Gastroesophageal sphincter (tissue), 4 donors: ENCODE measurements at regions not wholly inside any gene's neighbourhood (a gene's known extent, or its start where the extent isn't known, plus 50 kb on each side); places are given as distances from the start of the nearest gene placed in this dataset.
A peak's percentile ranks its signal among the peaks of the same experiment; 100 is the strongest.

Experiments
- ATAC-seq: fragments of 150-250 bp; one replicate; pipeline ENCODE4 v1.9.1; 2016; ENCODE audit warnings: mild to moderate bottlenecking, moderate library complexity
- H3K27ac ChIP-seq, 4 donors: fragments of 200-600 bp; sonication (generic) in 3 of 4; 1 replicate in 3 of 4; 2 replicates in 1 of 4; pipeline ENCODE4 v1.5.1; 2016 to 2019
- H3K27me3 ChIP-seq: fragments of 200-600 bp; sonication (generic); one replicate; pipeline ENCODE4 v1.5.1; 2019
- H3K36me3 ChIP-seq, 2 donors: fragments of 200-600 bp; sonication (generic); one replicate each; pipeline ENCODE4 v1.5.1; 2019; ENCODE audit warnings: control low read depth in 1 of 2
- H3K4me1 ChIP-seq, 3 donors: fragments of 200-600 bp; sonication (generic); 1 replicate in 2 of 3; 2 replicates in 1 of 3; pipeline ENCODE4 v1.5.1; 2016 to 2019; ENCODE audit warnings: control low read depth in 2 of 3
- H3K4me3 ChIP-seq, 2 donors: fragments of 200-600 bp; sonication (generic); one replicate each; pipeline ENCODE4 v1.5.1; 2019; ENCODE audit warnings: mild to moderate bottlenecking in 1 of 2, moderate library complexity in 1 of 2
- H3K9me3 ChIP-seq, 3 donors: fragments of 200-600 bp; sonication (generic); one replicate each; pipeline ENCODE4 v1.5.1; 2017 to 2019; ENCODE audit warnings: control low read depth in 2 of 3
- CTCF ChIP-seq, 4 experiments: fragments of 200-600 bp in 2 of 4; fragments of 450-650 bp in 2 of 4; sonication (generic) in 1 of 4; IDR thresholded peaks; one replicate each; pipeline ENCODE4 v1.5.1; 2017 to 2019; ENCODE audit warnings: antibody characterized with exemption in 4 of 4, mild to moderate bottlenecking in 2 of 4, moderate library complexity in 2 of 4
- EP300 ChIP-seq: sonication (generic); formaldehyde crosslinking; IDR thresholded peaks from one replicate; pipeline ENCODE4 v1.6.1; 2017; ENCODE audit warnings: antibody characterized with exemption, mild to moderate bottlenecking
- POLR2A ChIP-seq, 2 donors: fragments of 450-650 bp; IDR thresholded peaks; one replicate each; pipeline ENCODE4 v1.6.1; 2017; ENCODE audit warnings: antibody characterized with exemption in 2 of 2, mild to moderate bottlenecking in 2 of 2, moderate library complexity in 1 of 2
- POLR2AphosphoS5 ChIP-seq: sonication (generic); formaldehyde crosslinking; IDR thresholded peaks from one replicate; pipeline ENCODE4 v1.6.1; 2017; ENCODE audit warnings: antibody characterized with exemption
- WGBS, 2 donors: methylation state at CpG; one replicate each; pipeline ENCODE4 v1.1.5; 2018; ENCODE audit warnings: low coverage in 1 of 2; 5-methylcytosine and 5-hydroxymethylcytosine counted together

GRCh38 chr9:129258124-129258822, 80.2 kb upstream of the IER5L start:
- no peaks in the 10 kb centered on the region for H3K36me3 ChIP-seq
- peaks cover 0 to 33% (median 17%) of the 10 kb centered on the region in 3 donors for H3K4me1 ChIP-seq
- H3K27ac ChIP-seq, result peak overlapping the region in 1 of 4 donors; percentile 59
- no peaks in the 10 kb centered on the region for H3K27me3 ChIP-seq
- ATAC-seq, result peak; percentile 92
- peak overlapping the region in 1 of 2 donors; percentile 42 for H3K4me3 ChIP-seq
- no peaks in the 10 kb centered on the region for H3K9me3 ChIP-seq
- no peak for TF ChIP-seq POLR2A (IDR thresholded peaks at IDR 0.05)
- peak; percentile 2 for TF ChIP-seq POLR2AphosphoS5
- WGBS, 2 donors, result 17 to 32% methylated on average over 1 to 17 of the region's 62 CpGs

GRCh38 chr9:129256959-129257713, 79.1 kb upstream of the IER5L start:
- H3K27ac ChIP-seq, result peak overlapping the region in 1 of 4 donors; percentile 59

GRCh38 chr9:129254566-129255287, 76.7 kb upstream of the IER5L start:
- Histone ChIP-seq H3K36me3 (no peaks in the 10 kb centered on the region), H3K27me3 (no peaks in the 10 kb centered on the region), H3K4me3 (no peak overlapping the region), H3K9me3 (no peaks in the 10 kb centered on the region), H3K4me1 (peaks cover 0 to 37% (median 17%) of the 10 kb centered on the region in 3 donors), H3K27ac (peak overlapping the region in 2 of 4 donors; percentile 71 to 74)
- TF ChIP-seq POLR2A (IDR thresholded peaks at IDR 0.05), result no peak
- no peak for TF ChIP-seq POLR2AphosphoS5
- no peak for TF ChIP-seq EP300
- TF ChIP-seq CTCF (IDR thresholded peaks at IDR 0.05), result no peak
- ATAC-seq, result no peak
- 74 to 78% methylated on average over 3 to 6 of the region's 9 CpGs for WGBS, 2 donors

More at GRCh38 chr9:129256959-129257713, 79.1 kb upstream of the IER5L start:
- no peak for ATAC-seq
- Histone ChIP-seq H3K36me3 (no peaks in the 10 kb centered on the region), H3K27me3 (no peaks in the 10 kb centered on the region), H3K4me1 (peaks cover 0 to 37% (median 17%) of the 10 kb centered on the region in 3 donors), H3K4me3 (no peak overlapping the region), H3K9me3 (no peaks in the 10 kb centered on the region)
- WGBS, 2 donors, result 84 to 92% methylated on average over 8 to 13 of the region's 13 CpGs
- TF ChIP-seq CTCF (IDR thresholded peaks at IDR 0.05) (no peak), POLR2A (IDR thresholded peaks at IDR 0.05) (no peak), EP300 (no peak), POLR2AphosphoS5 (no peak)

- Histone ChIP-seq H3K4me1 (peaks cover 0 to 31% (median 15%) of the 10 kb centered on the region in 3 donors), H3K27ac (peak overlapping the region in 3 of 4 donors; percentile 52 to 74 (median 71)), H3K27me3 (no peaks in the 10 kb centered on the region), H3K4me3 (peak overlapping the region in 1 of 2 donors; percentile 36), H3K9me3 (no peaks in the 10 kb centered on the region), H3K36me3 (no peaks in the 10 kb centered on the region)
- WGBS, 2 donors, result 0% methylated on average over 2 of the region's 23 CpGs; no CpG with 5 or more reads in 1 of the 2 donors
- ATAC-seq, result no peak
- TF ChIP-seq EP300, result no peak
- TF ChIP-seq POLR2AphosphoS5, result no peak
- TF ChIP-seq CTCF (IDR thresholded peaks at IDR 0.05), result peak in 1 of 4 experiments; percentile 8
- no peak for TF ChIP-seq POLR2A (IDR thresholded peaks at IDR 0.05)
Measured at GRCh38 chr9:129253803-129254381, 75.8 kb upstream of the IER5L start.
